Esophagus muscularis mucosa (tissue), 4 donors: ENCODE measurements at regions not wholly inside any gene's neighbourhood (a gene's known extent, or its start where the extent isn't known, plus 50 kb on each side); places are given as distances from the start of the nearest gene placed in this dataset.

ENCODE experiments used
- CTCF ChIP-seq, 3 experiments: fragments of 200-600 bp in 2 of 3; fragments of 450-650 bp in 1 of 3; sonication (generic) in 2 of 3; IDR thresholded peaks; one replicate each; pipeline ENCODE4 v1.5.1; 2017 to 2019; ENCODE audit warnings: antibody characterized with exemption in 3 of 3, mild to moderate bottlenecking in 2 of 3, moderate library complexity in 1 of 3
- EP300 ChIP-seq: sonication (generic); formaldehyde crosslinking; IDR thresholded peaks from one replicate; pipeline ENCODE4 v1.6.1; 2017; ENCODE audit warnings: antibody characterized with exemption
- POLR2A ChIP-seq: fragments of 450-650 bp; IDR thresholded peaks from one replicate; pipeline ENCODE4 v1.6.1; 2017; ENCODE audit warnings: antibody characterized with exemption, moderate library complexity, mild to moderate bottlenecking, low read depth
- POLR2AphosphoS5 ChIP-seq, 2 donors: sonication (generic); formaldehyde crosslinking; IDR thresholded peaks; one replicate each; pipeline ENCODE4 v1.6.1; 2017; ENCODE audit warnings: antibody characterized with exemption in 2 of 2

GRCh38 chr13:87207280-87208003, 463.7 kb upstream of the SLITRK5 start:
- TF ChIP-seq EP300: no peak
- TF ChIP-seq CTCF (IDR thresholded peaks at IDR 0.05): no peak
- TF ChIP-seq POLR2A: no peak
- TF ChIP-seq POLR2AphosphoS5 (IDR thresholded peaks at IDR 0.05): no peak
